Muscle layer of duodenum (tissue), 2 donors: ENCODE measurements at regions not wholly inside any gene's neighbourhood (a gene's known extent, or its start where the extent isn't known, plus 50 kb on each side); places are given as distances from the start of the nearest gene placed in this dataset.
"Not testable (repeated sequence)": the region's sequence is repeated elsewhere in the genome, so short reads cannot be mapped to it uniquely, and the experiment has no call there.

ENCODE experiments used
- H3K27ac ChIP-seq: one replicate; pipeline ENCODE4 v1.7.0; 2013; ENCODE audit warnings: mild to moderate bottlenecking, low read length
- H3K27me3 ChIP-seq: one replicate; pipeline ENCODE4 v1.7.0; 2013; ENCODE audit warnings: low read depth, mild to moderate bottlenecking, control low read depth, low read length
- H3K36me3 ChIP-seq, 2 donors: one replicate each; pipeline ENCODE4 v1.7.0; 2013; ENCODE audit warnings: low read length in 2 of 2, control low read depth in 1 of 2, mild to moderate bottlenecking in 1 of 2; ENCODE audit not compliant: insufficient read depth in 2 of 2, control insufficient read depth in 1 of 2
- H3K4me1 ChIP-seq, 2 donors: one replicate each; pipeline ENCODE4 v1.7.0; 2013; ENCODE audit warnings: low read length in 2 of 2, mild to moderate bottlenecking in 2 of 2, control low read depth in 1 of 2, moderate library complexity in 1 of 2; ENCODE audit not compliant: insufficient read depth in 2 of 2, control insufficient read depth in 1 of 2
- H3K4me3 ChIP-seq, 2 donors: one replicate each; pipeline ENCODE4 v1.7.0; 2013; ENCODE audit warnings: low read length in 2 of 2, low read depth in 1 of 2, mild to moderate bottlenecking in 1 of 2
- H3K9me3 ChIP-seq, 2 donors: one replicate each; pipeline ENCODE4 v1.7.0; 2013; ENCODE audit warnings: low read length in 2 of 2, control low read depth in 1 of 2, mild to moderate bottlenecking in 1 of 2; ENCODE audit not compliant: control insufficient read depth in 1 of 2
- donor health status: healthy.

DNA sequence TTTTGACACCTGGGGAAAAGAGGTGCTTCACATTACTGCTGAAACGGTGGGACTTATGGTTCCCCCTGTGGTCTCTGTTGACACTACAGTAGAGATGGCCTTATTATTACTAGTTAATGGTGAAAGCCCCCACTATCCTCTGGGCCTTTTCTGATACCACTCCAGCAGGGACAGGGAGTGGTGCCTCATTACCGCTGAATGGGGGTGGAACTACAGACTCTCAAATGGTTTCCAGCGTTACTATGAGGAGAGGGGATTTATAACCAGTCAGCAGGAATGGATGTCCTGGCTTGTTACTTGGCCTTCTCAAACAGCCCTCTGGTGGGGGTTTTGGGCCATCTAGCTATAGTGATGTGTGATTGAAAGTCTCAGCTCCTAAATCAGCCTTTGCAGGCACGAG, 96.7 kb upstream of the DIAPH3 start:
- Histone ChIP-seq H3K4me1 (no peaks in the 10 kb centered on the region), H3K27me3 (no peaks in the 10 kb centered on the region), H3K9me3 (peaks cover 0 to 3% of the 10 kb centered on the region in 2 donors), H3K36me3 (no peaks in the 10 kb centered on the region), H3K27ac (no peak overlapping the region), H3K4me3 (no peak overlapping the region)

DNA sequence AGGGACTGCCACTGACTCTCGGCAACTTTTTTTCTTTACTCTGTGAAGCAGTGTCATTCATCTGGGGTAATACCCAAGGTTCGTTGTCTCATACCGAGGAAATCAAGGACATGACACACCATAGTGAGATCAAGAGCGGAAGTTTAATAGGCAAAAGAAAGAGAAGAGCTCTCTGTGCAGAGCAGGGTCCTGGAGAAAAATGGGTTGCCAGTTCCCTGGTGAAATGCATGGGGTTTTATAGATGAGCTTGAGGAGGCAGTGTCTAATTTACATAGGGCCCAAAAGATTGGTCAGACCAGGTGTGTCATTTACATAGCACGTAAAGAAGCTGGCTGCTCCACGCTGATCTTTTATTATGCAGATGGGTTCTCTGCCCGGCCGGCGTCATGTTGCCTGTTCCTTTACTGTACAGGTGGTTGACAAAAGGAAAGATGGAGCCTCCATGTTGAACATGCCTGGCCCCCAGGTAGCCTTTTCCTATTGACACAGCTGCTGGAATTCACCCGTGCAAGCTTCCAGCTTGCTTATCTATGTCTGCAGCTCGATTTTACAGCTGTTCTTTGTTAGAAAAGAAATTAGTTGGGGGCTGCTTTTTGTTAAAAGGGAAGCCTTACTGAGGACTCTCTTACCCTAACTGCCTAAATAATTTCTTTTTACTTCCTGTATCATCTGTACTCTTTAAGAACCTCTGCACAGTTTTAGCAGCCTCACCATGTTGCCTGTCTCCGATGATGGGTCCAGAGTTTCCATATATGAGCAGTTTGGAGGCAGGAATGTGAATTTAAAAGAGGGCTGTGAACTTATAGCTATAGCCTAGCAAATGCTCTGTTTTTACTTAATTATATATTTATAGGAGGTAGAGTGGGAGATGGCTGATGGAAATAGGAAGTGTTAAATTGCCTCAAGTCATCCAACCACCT, 98.0 kb upstream of the DIAPH3 start:
- H3K36me3 ChIP-seq, result no peaks in the 10 kb centered on the region
- no peak overlapping the region for H3K27ac ChIP-seq
- no peak overlapping the region for H3K4me3 ChIP-seq
- H3K4me1 ChIP-seq, result no peaks in the 10 kb centered on the region
- no peaks in the 10 kb centered on the region for H3K27me3 ChIP-seq
- H3K9me3 ChIP-seq, result no peaks in the 10 kb centered on the region

DNA sequence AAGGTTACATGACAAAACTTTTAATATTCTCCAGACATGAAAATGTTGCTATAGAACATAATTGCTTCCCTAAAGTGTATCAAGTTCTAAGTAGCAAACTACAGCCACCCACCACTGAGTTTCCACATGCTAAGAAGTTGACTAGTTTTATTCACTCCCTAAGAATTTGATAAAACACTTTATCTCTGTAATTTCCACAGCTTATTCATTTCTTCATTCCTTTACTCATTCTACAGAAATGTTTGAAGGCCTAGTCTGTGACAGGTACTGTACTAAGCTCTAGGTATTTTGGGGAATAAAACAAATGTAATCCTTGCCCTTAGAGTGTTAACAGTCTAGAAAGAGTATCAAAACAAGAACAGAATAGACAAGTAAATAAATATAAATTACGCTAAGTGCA, 101.8 kb upstream of the DIAPH3 start:
- no peaks in the 10 kb centered on the region for H3K9me3 ChIP-seq
- H3K4me3 ChIP-seq, result no peak overlapping the region
- H3K4me1 ChIP-seq, result no peaks in the 10 kb centered on the region
- no peaks in the 10 kb centered on the region for H3K36me3 ChIP-seq
- H3K27ac ChIP-seq, result no peak overlapping the region
- H3K27me3 ChIP-seq, result no peaks in the 10 kb centered on the region

GRCh38 chr13:60267498-60268202, 103.9 kb upstream of the DIAPH3 start:
- no peaks in the 10 kb centered on the region for H3K9me3 ChIP-seq
- no peaks in the 10 kb centered on the region for H3K4me1 ChIP-seq
- H3K27ac ChIP-seq, result no peak overlapping the region
- H3K27me3 ChIP-seq, result no peaks in the 10 kb centered on the region
- H3K4me3 ChIP-seq, result peak overlapping the region; percentile 55 to 67
- no peaks in the 10 kb centered on the region for H3K36me3 ChIP-seq

DNA sequence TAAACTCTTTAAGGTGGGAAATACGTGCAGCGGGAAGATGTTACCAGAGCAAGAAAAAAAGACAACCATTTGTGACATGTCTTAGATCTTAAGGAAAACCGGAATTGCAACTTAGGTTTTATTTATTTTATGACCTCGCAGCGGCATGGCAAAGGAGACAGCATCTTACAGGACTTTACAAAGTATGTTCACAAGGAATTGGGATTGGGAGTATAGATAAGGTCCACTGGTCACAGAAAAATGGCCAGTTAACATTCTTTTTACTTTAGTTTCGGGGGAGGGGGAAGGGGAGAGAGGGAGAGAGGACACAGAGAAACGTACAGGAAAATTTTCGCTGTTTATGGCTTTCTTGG, 104.5 kb upstream of the DIAPH3 start:
- Histone ChIP-seq H3K9me3 (no peaks in the 10 kb centered on the region), H3K36me3 (no peaks in the 10 kb centered on the region), H3K4me1 (no peaks in the 10 kb centered on the region), H3K4me3 (peak overlapping the region; percentile 55 to 67), H3K27ac (no peak overlapping the region), H3K27me3 (no peaks in the 10 kb centered on the region)

DNA sequence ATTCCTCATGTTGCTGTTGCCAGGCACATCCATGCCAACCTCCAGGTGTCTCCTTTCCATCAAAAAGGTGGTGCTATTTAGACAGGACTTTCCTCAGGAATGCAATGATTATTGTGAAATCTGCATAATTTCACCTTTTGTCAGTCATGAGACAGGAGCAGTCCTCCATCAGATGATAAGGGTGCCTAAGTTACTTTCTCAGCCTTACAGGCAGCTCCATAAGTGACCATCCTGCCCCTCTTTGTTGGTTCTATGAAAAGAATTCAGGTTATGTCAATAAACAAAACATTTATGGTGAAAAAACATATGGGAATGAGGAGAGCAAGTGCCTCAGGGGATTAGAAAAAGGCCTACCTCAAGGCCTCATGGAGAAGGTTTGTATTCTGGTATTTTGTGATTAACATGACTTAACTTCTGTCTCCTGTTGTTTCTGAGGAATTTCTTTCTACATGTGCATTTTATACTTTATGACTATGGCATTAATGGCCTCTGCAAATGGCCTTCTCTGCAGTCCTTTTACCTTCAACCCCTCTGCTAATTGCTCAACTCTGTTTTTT, 110.3 kb upstream of the DIAPH3 start:
- no peaks in the 10 kb centered on the region for H3K9me3 ChIP-seq
- no peaks in the 10 kb centered on the region for H3K4me1 ChIP-seq
- no peaks in the 10 kb centered on the region for H3K36me3 ChIP-seq
- no peak overlapping the region for H3K4me3 ChIP-seq
- H3K27me3 ChIP-seq, result no peaks in the 10 kb centered on the region
- no peak overlapping the region for H3K27ac ChIP-seq

GRCh38 chr13:60274655-60275054, 110.9 kb upstream of the DIAPH3 start:
- Histone ChIP-seq H3K4me1 (no peaks in the 10 kb centered on the region), H3K36me3 (no peaks in the 10 kb centered on the region), H3K27me3 (no peaks in the 10 kb centered on the region), H3K9me3 (no peaks in the 10 kb centered on the region), H3K4me3 (no peak overlapping the region), H3K27ac (no peak overlapping the region)

- Histone ChIP-seq H3K36me3 (no peaks in the 10 kb centered on the region), H3K4me3 (no peak overlapping the region), H3K27me3 (no peaks in the 10 kb centered on the region), H3K9me3 (no peaks in the 10 kb centered on the region), H3K4me1 (no peaks in the 10 kb centered on the region), H3K27ac (no peak overlapping the region)
Measured at GRCh38 chr13:60275208-60275607, 111.5 kb upstream of the DIAPH3 start.

- H3K27me3 ChIP-seq, H3K9me3 ChIP-seq, H3K4me3 ChIP-seq, H3K27ac ChIP-seq, H3K36me3 ChIP-seq, H3K4me1 ChIP-seq: not testable (repeated sequence)
Measured at GRCh38 chr13:60280524-60280923, 116.5 kb upstream of the TDRD3 start.

DNA sequence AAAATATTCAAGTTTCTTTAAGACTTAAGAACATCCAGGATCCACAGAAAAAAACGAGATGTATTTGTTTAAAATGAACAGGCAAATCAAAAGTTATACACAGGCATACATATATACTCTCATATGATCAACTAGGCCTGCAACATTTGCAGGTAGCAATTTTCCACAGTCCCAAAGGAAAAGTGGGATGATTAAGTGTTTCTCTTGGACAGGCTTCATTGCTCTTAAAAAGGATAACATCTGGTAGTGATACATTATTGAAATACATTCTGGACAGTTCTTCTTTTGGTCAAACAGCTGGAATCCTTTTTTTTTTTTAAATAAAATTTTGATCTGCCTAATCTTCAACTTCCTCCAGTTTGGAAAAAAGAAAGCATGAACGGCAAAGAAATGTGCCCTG, 114.8 kb upstream of the TDRD3 start:
- H3K9me3 ChIP-seq, result no peaks in the 10 kb centered on the region
- no peaks in the 10 kb centered on the region for H3K27me3 ChIP-seq
- H3K4me3 ChIP-seq, result no peak overlapping the region
- H3K36me3 ChIP-seq, result no peaks in the 10 kb centered on the region
- H3K4me1 ChIP-seq, result no peaks in the 10 kb centered on the region
- no peak overlapping the region for H3K27ac ChIP-seq

DNA sequence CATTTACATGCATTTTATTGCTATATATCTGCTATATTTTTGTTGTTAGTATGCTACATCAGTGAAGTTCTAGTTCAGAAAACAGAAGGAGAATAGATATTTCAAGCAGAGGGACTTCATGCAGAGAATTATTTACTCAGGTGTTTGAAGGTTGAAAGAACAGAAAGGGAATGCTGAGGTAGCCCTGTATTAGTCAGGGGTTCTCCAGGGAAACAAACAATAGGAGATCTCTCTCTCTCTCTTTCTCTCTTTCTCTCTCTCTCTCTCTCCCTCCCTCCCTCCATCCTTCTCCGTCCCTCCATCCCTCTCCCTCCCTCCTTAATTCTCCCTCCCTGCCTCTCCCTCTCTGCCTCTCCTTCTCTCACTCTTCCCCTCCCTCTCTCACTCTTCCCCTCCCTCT, 114.3 kb upstream of the TDRD3 start:
- H3K36me3 ChIP-seq, result no peaks in the 10 kb centered on the region
- H3K27ac ChIP-seq, result no peak overlapping the region
- H3K4me1 ChIP-seq, result no peaks in the 10 kb centered on the region
- H3K27me3 ChIP-seq, result no peaks in the 10 kb centered on the region
- no peak overlapping the region for H3K4me3 ChIP-seq
- no peaks in the 10 kb centered on the region for H3K9me3 ChIP-seq
